Chondrocyte (in vitro differentiated cells): ENCODE measurements at regions not wholly inside any gene's neighbourhood (a gene's known extent, or its start where the extent isn't known, plus 50 kb on each side); places are given as distances from the start of the nearest gene placed in this dataset.
"Not testable (repeated sequence)": the region's sequence is repeated elsewhere in the genome, so short reads cannot be mapped to it uniquely, and the experiment has no call there.

Experiments used
- DNase-seq: peaks from one replicate; pipeline ENCODE4 v3.0.0; 2021; ENCODE audit warnings: mixed read lengths, low spot score
- H3K27ac Mint-ChIP-seq: one replicate; pipeline ENCODE4 v1.8.0; 2021; ENCODE audit warnings: mild to moderate bottlenecking, moderate library complexity, mixed read lengths; ENCODE audit not compliant: unreplicated experiment
- H3K27me3 Mint-ChIP-seq: 2 replicates; pipeline ENCODE4 v1.8.0; 2021; ENCODE audit warnings: low read depth, mixed read lengths
- H3K36me3 Mint-ChIP-seq: 2 replicates; pipeline ENCODE4 v1.8.0; 2021; ENCODE audit warnings: low read depth, mixed read lengths
- H3K4me1 Mint-ChIP-seq: 2 replicates; pipeline ENCODE4 v1.8.0; 2021; ENCODE audit warnings: low read depth, mild to moderate bottlenecking, mixed read lengths
- H3K4me3 Mint-ChIP-seq: one replicate; pipeline ENCODE4 v1.8.0; 2021; ENCODE audit warnings: mild to moderate bottlenecking, moderate library complexity, mixed read lengths; ENCODE audit not compliant: unreplicated experiment
- H3K9me3 Mint-ChIP-seq: 2 replicates; pipeline ENCODE4 v1.8.0; 2021; ENCODE audit warnings: low read depth, mixed read lengths
- CTCF ChIP-seq: fragments of 200-600 bp; sonication (generic); IDR thresholded peaks from 2 replicates; pipeline ENCODE4 v1.5.0; 2021; ENCODE audit warnings: antibody characterized with exemption, mild to moderate bottlenecking, moderate library complexity

GRCh38 chr5:115424446-115424845 is 120.1 kb downstream of the FEM1C start:
- Mint-ChIP-seq H3K9me3 (no peaks in the 10 kb centered on the region), H3K27ac (no peak overlapping the region), H3K36me3 (no peaks in the 10 kb centered on the region), H3K4me1 (peaks cover 29% of the 10 kb centered on the region), H3K4me3 (no peak overlapping the region), H3K27me3 (no peaks in the 10 kb centered on the region)
- no peak for DNase-seq
- TF ChIP-seq CTCF = no peak

GRCh38 chr5:115424030-115424429 is 120.5 kb downstream of the FEM1C start:
- Mint-ChIP-seq H3K36me3 (no peaks in the 10 kb centered on the region), H3K9me3 (no peaks in the 10 kb centered on the region), H3K4me1 (peaks cover 29% of the 10 kb centered on the region), H3K27me3 (no peaks in the 10 kb centered on the region), H3K4me3 (no peak overlapping the region), H3K27ac (no peak overlapping the region)
- no peak for DNase-seq
- TF ChIP-seq CTCF = no peak

GRCh38 chr5:115423541-115423940 is 121.0 kb downstream of the FEM1C start:
- Mint-ChIP-seq H3K9me3 (no peaks in the 10 kb centered on the region), H3K4me1 (peaks cover 29% of the 10 kb centered on the region), H3K27ac (no peak overlapping the region), H3K36me3 (no peaks in the 10 kb centered on the region), H3K4me3 (no peak overlapping the region), H3K27me3 (no peaks in the 10 kb centered on the region)
- TF ChIP-seq CTCF = no peak
- DNase-seq = peak; percentile 59

- H3K4me1 Mint-ChIP-seq = peaks cover 29% of the 10 kb centered on the region
- no peaks in the 10 kb centered on the region for H3K27me3 Mint-ChIP-seq
- TF ChIP-seq CTCF = no peak
- H3K9me3 Mint-ChIP-seq = no peaks in the 10 kb centered on the region
- no peak overlapping the region for H3K4me3 Mint-ChIP-seq
- no peak overlapping the region for H3K27ac Mint-ChIP-seq
- H3K36me3 Mint-ChIP-seq = no peaks in the 10 kb centered on the region
- no peak for DNase-seq
Measured at GRCh38 chr5:115423051-115423450, 121.5 kb downstream of the FEM1C start.

GRCh38 chr5:115420812-115421211 is 123.8 kb downstream of the FEM1C start:
- H3K4me3 Mint-ChIP-seq, H3K9me3 Mint-ChIP-seq, DNase-seq, H3K27me3 Mint-ChIP-seq, H3K27ac Mint-ChIP-seq, H3K36me3 Mint-ChIP-seq: not testable (repeated sequence)
- H3K4me1 Mint-ChIP-seq = peaks cover 22% of the 10 kb centered on the region

- TF ChIP-seq CTCF = no peak
- H3K27ac Mint-ChIP-seq = peak overlapping the region; percentile 34
- no peak overlapping the region for H3K4me3 Mint-ChIP-seq
- no peaks in the 10 kb centered on the region for H3K27me3 Mint-ChIP-seq
- no peaks in the 10 kb centered on the region for H3K36me3 Mint-ChIP-seq
- H3K4me1 Mint-ChIP-seq = peaks cover 25% of the 10 kb centered on the region
- no peak for DNase-seq
- no peaks in the 10 kb centered on the region for H3K9me3 Mint-ChIP-seq
Measured at GRCh38 chr5:115419846-115420585, 123.6 kb upstream of the CCDC112 start.
